ENCODE measurements at regions not wholly inside any gene's neighbourhood (a gene's known extent, or its start where the extent isn't known, plus 50 kb on each side); places are given as distances from the start of the nearest gene placed in this dataset.
A peak's percentile ranks its signal among the peaks of the same experiment; 100 is the strongest.

- no peaks in the 10 kb centered on the region for H3K36me3 Mint-ChIP-seq (ENCODE audit: low read depth)
- H3K4me1 Mint-ChIP-seq, result no peaks in the 10 kb centered on the region
- H3K4me3 Mint-ChIP-seq, result no peak overlapping the region
- TF ChIP-seq CTCF (IDR thresholded peaks at IDR 0.05; ENCODE audit: unreplicated experiment in 3 of 3), result no peak
- no peak overlapping the region for H3K27ac Mint-ChIP-seq
- H3K9me3 Mint-ChIP-seq, result no peaks in the 10 kb centered on the region
- H3K27me3 Mint-ChIP-seq (ENCODE audit: low read depth), result no peaks in the 10 kb centered on the region
These were observed 954.8 kb downstream of the GBE1 start for GRCh38 chr3:80806673-80807072.

GRCh38 chr3:80788914-80789313 lies 972.5 kb downstream of the GBE1 start:
- TF ChIP-seq CTCF (IDR thresholded peaks at IDR 0.05; ENCODE audit: unreplicated experiment in 3 of 3), result no peak
- Mint-ChIP-seq H3K27ac (no peak overlapping the region), H3K4me3 (no peak overlapping the region), H3K9me3 (no peaks in the 10 kb centered on the region), H3K27me3 (ENCODE audit: low read depth) (no peaks in the 10 kb centered on the region), H3K36me3 (ENCODE audit: low read depth) (no peaks in the 10 kb centered on the region), H3K4me1 (no peaks in the 10 kb centered on the region)

GRCh38 chr3:80785875-80786274 lies 975.6 kb downstream of the GBE1 start:
- no peaks in the 10 kb centered on the region for H3K36me3 Mint-ChIP-seq (ENCODE audit: low read depth)
- H3K4me1 Mint-ChIP-seq, result no peaks in the 10 kb centered on the region
- no peak overlapping the region for H3K27ac Mint-ChIP-seq
- no peaks in the 10 kb centered on the region for H3K27me3 Mint-ChIP-seq (ENCODE audit: low read depth)
- no peaks in the 10 kb centered on the region for H3K9me3 Mint-ChIP-seq
- no peak for TF ChIP-seq CTCF (IDR thresholded peaks at IDR 0.05; ENCODE audit: unreplicated experiment in 3 of 3)
- H3K4me3 Mint-ChIP-seq, result no peak overlapping the region

DNA sequence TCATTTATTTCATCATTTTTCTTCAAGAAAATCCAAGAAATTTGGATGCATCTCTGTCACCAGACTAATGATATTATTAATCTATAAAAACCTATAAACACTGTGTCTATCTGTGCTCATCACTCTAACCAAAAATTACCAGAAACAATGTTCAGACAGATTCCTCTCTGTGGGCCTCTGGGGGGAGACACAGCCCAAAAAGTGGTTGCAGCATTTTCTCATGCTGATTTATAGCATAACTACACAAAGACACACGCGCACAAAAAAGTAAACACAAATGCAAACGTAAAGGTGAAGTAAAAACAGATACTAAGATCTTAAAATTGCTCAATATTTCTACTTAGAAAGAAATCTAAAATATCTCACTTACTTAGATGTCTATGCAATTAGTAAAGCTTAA lies 976.0 kb downstream of the GBE1 start:
- no peaks in the 10 kb centered on the region for H3K36me3 Mint-ChIP-seq (ENCODE audit: low read depth)
- TF ChIP-seq CTCF (IDR thresholded peaks at IDR 0.05; ENCODE audit: unreplicated experiment in 3 of 3), result peak; percentile 11 to 41 (median 25)
- no peak overlapping the region for H3K27ac Mint-ChIP-seq

DNA sequence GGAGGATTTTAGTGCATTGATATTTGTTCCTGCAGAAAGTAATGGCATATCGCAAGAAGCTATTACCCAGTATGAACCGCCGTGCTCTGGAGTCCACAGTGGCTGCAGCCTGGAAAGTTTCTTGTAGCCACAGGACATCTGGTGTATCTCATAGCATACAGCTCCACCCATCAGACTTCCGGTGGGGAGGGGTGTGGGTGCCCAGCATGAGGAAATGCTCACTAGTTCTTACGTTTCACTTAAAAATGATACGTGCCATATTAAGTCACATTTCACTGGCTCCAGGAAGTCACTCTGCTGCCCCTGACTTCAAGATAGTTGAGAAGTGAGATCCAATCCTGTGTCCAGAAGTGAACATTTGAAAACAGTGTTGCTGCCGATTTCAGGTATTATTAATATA lies 990.4 kb downstream of the GBE1 start:
- Mint-ChIP-seq H3K27me3 (ENCODE audit: low read depth) (no peaks in the 10 kb centered on the region), H3K27ac (no peak overlapping the region), H3K36me3 (ENCODE audit: low read depth) (no peaks in the 10 kb centered on the region), H3K9me3 (peaks cover 3% of the 10 kb centered on the region), H3K4me1 (no peaks in the 10 kb centered on the region), H3K4me3 (no peak overlapping the region)
- no peak for TF ChIP-seq CTCF (IDR thresholded peaks at IDR 0.05; ENCODE audit: unreplicated experiment in 3 of 3)

More for the DNA sequence above, 976.0 kb downstream of the GBE1 start:
- H3K4me3 Mint-ChIP-seq, result no peak overlapping the region
- H3K9me3 Mint-ChIP-seq, result no peaks in the 10 kb centered on the region
- no peaks in the 10 kb centered on the region for H3K4me1 Mint-ChIP-seq
- H3K27me3 Mint-ChIP-seq (ENCODE audit: low read depth), result no peaks in the 10 kb centered on the region

DNA sequence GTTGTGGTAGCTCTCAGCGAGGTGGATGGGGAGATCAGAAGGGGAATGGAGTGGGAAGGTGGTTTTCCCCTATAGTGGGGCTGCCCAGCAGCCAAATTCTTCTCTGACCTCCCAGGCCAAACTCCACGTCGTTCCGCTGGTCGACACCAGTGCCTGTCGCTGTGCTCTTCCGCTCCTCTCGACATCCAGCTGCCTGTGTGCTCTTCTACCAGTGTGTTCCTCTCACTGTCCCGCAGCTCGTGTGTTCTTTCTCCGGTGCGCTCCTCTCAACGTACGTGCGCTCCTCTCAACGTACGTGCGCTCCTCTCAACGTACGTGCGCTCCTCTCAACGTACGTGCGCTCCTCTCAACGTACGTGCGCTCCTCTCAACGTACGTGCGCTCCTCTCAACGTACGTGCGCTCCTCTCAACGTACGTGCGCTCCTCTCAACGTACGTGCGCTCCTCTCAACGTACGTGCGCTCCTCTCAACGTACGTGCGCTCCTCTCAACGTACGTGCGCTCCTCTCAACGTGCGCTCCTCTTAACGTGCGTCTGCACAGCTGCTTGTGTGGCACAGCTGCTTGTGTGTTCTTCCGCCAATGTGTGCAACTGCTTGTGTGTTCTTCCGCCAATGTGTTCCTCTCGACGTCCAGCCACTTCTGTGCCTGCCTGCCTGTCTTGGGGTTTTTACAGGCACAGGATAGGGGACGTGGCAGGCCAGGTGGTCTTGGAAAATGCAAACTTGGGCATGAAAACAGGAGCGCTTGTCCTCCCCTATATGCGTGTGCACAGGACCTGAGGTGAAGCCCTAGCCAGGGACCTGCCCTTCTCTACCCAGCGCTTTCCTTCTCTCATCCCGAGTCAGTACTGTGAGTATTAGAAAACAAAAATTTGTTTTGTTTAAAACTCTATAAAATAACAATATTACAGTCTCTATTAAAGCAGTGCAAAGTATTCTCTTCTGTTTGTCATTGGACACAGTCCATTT lies 991.1 kb downstream of the GBE1 start:
- Mint-ChIP-seq H3K4me1 (no peaks in the 10 kb centered on the region), H3K4me3 (no peak overlapping the region), H3K27ac (no peak overlapping the region), H3K36me3 (ENCODE audit: low read depth) (no peaks in the 10 kb centered on the region), H3K27me3 (ENCODE audit: low read depth) (no peaks in the 10 kb centered on the region), H3K9me3 (peaks cover 3% of the 10 kb centered on the region)
- no peak for TF ChIP-seq CTCF (IDR thresholded peaks at IDR 0.05; ENCODE audit: unreplicated experiment in 3 of 3)

Measured in nephron (organoid).